Lung microvascular endothelial cell (primary cell): ENCODE measurements at regions not wholly inside any gene's neighbourhood (a gene's known extent, or its start where the extent isn't known, plus 50 kb on each side); places are given as distances from the start of the nearest gene placed in this dataset.
"Not testable (repeated sequence)": the region's sequence is repeated elsewhere in the genome, so short reads cannot be mapped to it uniquely, and the experiment has no call there.

Experiments used
- DNase-seq, 2 donors: peaks; one replicate each; pipeline versions ENCODE4 v3.0.0 to v3.0.0-alpha.2; 2010; ENCODE audit warnings: low read depth in 2 of 2

- DNase-seq, result peak in 1 of 2 donors; percentile 61
Observed at GRCh38 chr13:49859560-49859959, 67.1 kb upstream of the KPNA3 start.

- DNase-seq, result peak in 1 of 2 donors; percentile 81
Observed at GRCh38 chr13:49858178-49858856, 65.8 kb upstream of the KPNA3 start.

- DNase-seq, result no peak
Observed at GRCh38 chr13:49855930-49856329, 63.4 kb upstream of the KPNA3 start.

GRCh38 chr13:49853535-49853934 is 61.1 kb upstream of the KPNA3 start:
- DNase-seq, result no peak

- DNase-seq, result not testable (repeated sequence)
Observed at GRCh38 chr13:49852460-49852859, 60.0 kb upstream of the KPNA3 start.

GRCh38 chr13:49844181-49844580 is 51.7 kb upstream of the KPNA3 start:
- no peak for DNase-seq
